Brain pericyte (primary cell): ENCODE measurements at regions not wholly inside any gene's neighbourhood (a gene's known extent, or its start where the extent isn't known, plus 50 kb on each side); places are given as distances from the start of the nearest gene placed in this dataset.
"Not testable (repeated sequence)": the region's sequence is repeated elsewhere in the genome, so short reads cannot be mapped to it uniquely, and the experiment has no call there.

Source experiments
- DNase-seq: peaks from one replicate; pipeline ENCODE4 v3.0.0-alpha.2; 2012; ENCODE audit warnings: low read depth, low spot score

- no peak for DNase-seq
Observed at GRCh38 chr6:93183531-93183972, 235.8 kb downstream of the EPHA7 start.

DNA sequence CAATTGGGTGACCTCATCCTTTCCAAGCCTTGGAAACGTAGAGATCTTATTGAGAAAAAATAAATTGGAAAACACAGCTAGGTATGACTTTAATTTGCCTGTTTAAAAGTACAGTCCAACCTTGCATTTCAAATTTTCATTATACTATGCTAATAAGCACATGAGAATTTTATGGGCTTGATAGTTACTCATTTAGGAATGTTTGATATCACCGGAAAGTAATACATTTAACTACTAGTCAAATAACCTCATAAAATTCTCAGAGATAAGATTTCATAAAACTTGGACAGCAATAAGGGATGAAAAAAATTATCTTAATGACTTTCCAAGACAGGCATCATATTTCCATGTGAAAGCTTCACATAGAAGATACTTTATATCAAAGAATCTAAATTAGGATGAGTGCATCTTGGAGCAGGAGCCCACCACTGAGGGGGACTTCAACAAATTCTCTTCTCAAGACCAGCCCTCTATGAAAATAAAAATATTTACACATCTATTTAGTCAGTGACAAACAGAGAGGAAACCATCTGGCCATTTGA lies 236.3 kb downstream of the EPHA7 start:
- DNase-seq = no peak

DNA sequence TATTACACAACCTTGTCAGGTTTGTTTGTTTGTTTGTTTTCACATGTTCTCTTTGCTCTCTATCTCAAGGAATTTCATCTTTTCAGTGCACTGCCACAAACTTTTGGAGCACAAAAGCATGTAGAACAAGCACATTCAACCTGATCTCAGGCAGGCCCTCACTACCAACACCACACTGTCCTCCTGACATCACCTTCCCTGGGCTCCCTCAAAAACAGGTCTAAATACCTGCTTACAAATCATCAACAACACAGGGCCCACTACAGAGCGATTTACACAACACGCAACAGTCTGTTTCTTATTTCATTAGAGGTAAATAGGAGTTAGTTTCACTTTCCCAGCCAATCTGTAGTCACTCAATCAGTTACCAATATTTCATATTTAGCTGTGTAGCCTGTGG lies 241.4 kb downstream of the EPHA7 start:
- DNase-seq = no peak

GRCh38 chr6:93177438-93177837 lies 241.9 kb downstream of the EPHA7 start:
- no peak for DNase-seq

DNA sequence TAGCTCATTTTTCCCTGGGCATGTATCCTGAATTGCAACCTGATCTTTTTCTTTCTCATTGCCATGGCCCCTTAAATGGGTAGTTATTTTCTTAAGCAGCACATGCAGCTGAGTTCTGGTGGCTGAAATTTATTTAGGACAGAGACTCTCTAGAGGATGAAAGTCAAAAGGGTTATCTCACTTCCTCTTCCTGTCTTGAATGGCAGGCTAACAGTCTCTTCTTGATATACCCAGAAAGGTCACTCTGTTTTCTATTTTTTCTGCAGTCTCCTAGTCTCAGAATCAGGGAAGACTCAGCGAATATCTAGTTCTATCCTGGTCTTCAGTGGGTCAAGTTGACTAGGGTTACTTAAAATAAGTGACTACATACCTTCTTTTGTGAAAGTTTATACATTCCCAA lies 243.3 kb downstream of the EPHA7 start:
- DNase-seq = no peak

GRCh38 chr6:93173573-93173972 lies 245.8 kb downstream of the EPHA7 start:
- not testable (repeated sequence) for DNase-seq

DNA sequence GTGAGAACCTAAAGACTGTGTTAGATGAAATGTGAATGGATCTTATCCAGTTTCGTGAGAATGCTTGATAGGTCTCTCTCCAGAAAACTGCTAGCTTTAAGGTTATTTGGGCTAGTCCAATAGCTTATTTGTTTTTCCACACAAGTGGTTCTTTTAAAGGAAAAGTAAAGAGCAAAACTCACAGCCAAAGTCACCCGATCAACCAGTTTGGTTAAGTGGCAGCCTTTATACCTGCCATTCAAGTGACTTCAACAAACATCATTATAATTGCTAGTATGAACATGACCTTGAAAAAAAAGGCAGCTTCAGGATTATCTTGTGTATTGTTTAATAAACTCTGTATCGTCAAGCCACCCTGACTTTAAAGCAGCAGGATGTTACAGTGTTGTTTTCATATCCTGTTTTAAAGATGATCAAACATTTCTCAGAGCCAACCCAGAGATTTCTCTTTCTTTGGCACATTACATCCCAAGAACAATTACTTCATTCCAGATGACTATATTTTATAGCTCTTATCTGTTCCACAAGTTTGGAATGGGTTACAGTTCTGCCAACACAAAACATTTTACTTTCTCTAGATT lies 253.4 kb downstream of the EPHA7 start:
- DNase-seq = no peak

DNA sequence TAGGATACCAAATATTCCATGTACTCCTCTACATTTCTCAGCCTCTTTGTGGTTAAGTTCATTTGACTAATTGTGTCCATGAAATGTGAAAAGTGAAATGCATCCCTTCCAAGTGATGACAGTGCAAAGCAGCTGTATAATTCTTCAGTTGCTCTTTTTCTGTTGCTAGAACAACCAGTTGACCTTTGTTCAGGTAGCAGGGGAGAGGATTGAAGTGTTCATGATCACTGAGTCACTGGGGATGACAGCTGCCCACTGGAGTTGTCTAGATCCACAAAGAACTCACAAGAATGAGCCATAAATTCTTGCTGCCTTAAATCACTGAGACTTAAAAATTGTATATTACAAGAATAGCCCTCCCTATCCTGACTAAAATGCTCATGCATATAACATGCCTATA lies 254.6 kb downstream of the EPHA7 start:
- no peak for DNase-seq

GRCh38 chr6:93163146-93163545 lies 256.2 kb downstream of the EPHA7 start:
- no peak for DNase-seq

- DNase-seq = no peak
Observed at GRCh38 chr6:93139408-93140081, 279.8 kb downstream of the EPHA7 start.

GRCh38 chr6:93136111-93136510 lies 283.2 kb downstream of the EPHA7 start:
- no peak for DNase-seq

GRCh38 chr6:93124006-93124632 lies 295.2 kb downstream of the EPHA7 start:
- DNase-seq = no peak

- no peak for DNase-seq
Observed at GRCh38 chr6:93123585-93123984, 295.8 kb downstream of the EPHA7 start.

GRCh38 chr6:93120154-93120742 lies 299.1 kb downstream of the EPHA7 start:
- DNase-seq = no peak

GRCh38 chr6:93105907-93106306 lies 313.5 kb downstream of the EPHA7 start:
- DNase-seq = no peak

GRCh38 chr6:93105017-93105416 lies 314.3 kb downstream of the EPHA7 start:
- no peak for DNase-seq

- DNase-seq = no peak
Observed at GRCh38 chr6:93104195-93104817, 315.1 kb downstream of the EPHA7 start.

- DNase-seq = no peak
Observed at GRCh38 chr6:93088621-93089501, 330.5 kb downstream of the EPHA7 start.

- no peak for DNase-seq
Observed at GRCh38 chr6:93087606-93088005, 331.8 kb downstream of the EPHA7 start.

DNA sequence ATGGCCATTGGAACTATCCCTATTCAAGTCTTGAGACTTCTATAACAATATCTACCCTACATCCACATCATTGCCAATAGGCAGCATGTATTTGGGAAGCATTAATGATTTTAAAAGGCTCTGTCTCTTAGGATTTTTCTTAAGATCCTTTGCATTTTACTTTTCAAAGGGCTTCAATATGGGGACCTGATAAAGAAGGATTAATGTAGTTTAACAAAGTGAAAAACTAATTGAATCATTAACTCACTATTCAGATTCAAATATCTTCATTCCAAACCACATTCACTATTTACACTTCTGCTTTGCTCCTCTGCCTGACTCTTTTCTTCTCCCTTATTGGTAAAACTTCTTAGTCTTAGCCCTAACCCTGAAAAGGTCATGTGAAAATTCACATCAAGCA lies 333.0 kb downstream of the EPHA7 start:
- no peak for DNase-seq
